WTC11 (cell line): ENCODE measurements at regions not wholly inside any gene's neighbourhood (a gene's known extent, or its start where the extent isn't known, plus 50 kb on each side); places are given as distances from the start of the nearest gene placed in this dataset.

Experiments
- CREM ChIP-seq: sonication (generic); formaldehyde crosslinking; IDR thresholded peaks from 2 replicates; pipeline ENCODE4 v1.8.1; 2022; ENCODE audit warnings: mild to moderate bottlenecking, missing genetic modification reagents, moderate library complexity
- TEAD4 ChIP-seq: sonication (generic); formaldehyde crosslinking; IDR thresholded peaks from 2 replicates; pipeline ENCODE4 v1.8.0; 2022; ENCODE audit warnings: mild to moderate bottlenecking, missing genetic modification reagents
- ZNF263 ChIP-seq: sonication (generic); formaldehyde crosslinking; IDR thresholded peaks from 2 replicates; pipeline ENCODE4 v1.8.1; 2022; ENCODE audit warnings: low read depth, mild to moderate bottlenecking, moderate library complexity, missing genetic modification reagents
- TF ChIP-seq, protein P1 (sequence below): fragments of 200-600 bp; IDR thresholded peaks from 2 replicates; pipeline ENCODE4 v1.8.0; 2022; ENCODE audit warnings: antibody characterized with exemption

DNA sequence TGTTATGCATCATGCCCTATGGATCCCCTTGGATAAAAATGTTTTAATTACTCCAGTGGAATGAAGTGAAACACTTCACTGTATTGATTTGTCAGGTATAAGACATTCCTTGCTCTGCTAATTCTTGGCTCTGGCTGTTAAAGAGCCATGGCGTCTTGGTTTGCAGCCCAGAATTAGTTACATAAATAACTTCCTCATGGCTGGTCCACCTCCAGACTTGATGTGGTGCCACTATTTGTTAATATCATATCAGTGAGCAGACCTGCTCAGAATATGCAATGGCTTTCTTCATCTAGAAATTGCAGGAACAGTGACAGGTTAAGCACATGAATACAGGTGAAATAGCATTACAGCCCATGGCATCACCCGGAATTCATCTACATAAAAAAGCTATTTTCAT is 446.9 kb upstream of the GRIN3A start:
- no peak for TF ChIP-seq ZNF263
- no peak for TF ChIP-seq TEAD4 (CRISPR knock-in tag)
- TF ChIP-seq, protein P1, sequence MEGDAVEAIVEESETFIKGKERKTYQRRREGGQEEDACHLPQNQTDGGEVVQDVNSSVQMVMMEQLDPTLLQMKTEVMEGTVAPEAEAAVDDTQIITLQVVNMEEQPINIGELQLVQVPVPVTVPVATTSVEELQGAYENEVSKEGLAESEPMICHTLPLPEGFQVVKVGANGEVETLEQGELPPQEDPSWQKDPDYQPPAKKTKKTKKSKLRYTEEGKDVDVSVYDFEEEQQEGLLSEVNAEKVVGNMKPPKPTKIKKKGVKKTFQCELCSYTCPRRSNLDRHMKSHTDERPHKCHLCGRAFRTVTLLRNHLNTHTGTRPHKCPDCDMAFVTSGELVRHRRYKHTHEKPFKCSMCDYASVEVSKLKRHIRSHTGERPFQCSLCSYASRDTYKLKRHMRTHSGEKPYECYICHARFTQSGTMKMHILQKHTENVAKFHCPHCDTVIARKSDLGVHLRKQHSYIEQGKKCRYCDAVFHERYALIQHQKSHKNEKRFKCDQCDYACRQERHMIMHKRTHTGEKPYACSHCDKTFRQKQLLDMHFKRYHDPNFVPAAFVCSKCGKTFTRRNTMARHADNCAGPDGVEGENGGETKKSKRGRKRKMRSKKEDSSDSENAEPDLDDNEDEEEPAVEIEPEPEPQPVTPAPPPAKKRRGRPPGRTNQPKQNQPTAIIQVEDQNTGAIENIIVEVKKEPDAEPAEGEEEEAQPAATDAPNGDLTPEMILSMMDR = no peak
- TF ChIP-seq CREM (CRISPR knock-in tag) = no peak
